GM23338 (cell line): ENCODE measurements at regions not wholly inside any gene's neighbourhood (a gene's known extent, or its start where the extent isn't known, plus 50 kb on each side); places are given as distances from the start of the nearest gene placed in this dataset.

Source experiments
- ATAC-seq: fragments of 200-7000 bp; cut with Tn5 transposase; 3 replicates; pipeline ENCODE4 v1.9.1; 2020
- DNase-seq: peaks from one replicate; pipeline ENCODE4 v3.0.0-alpha.2; 2015; ENCODE audit warnings: low spot score
- H2AFZ ChIP-seq: fragments of 200-600 bp; sonication (generic); 2 replicates; pipeline ENCODE4 v1.8.0; 2016; ENCODE audit warnings: antibody characterized with exemption, mild to moderate bottlenecking, moderate library complexity
- H3F3A ChIP-seq: fragments of 200-600 bp; sonication (generic); replicated peaks from 2 replicates; pipeline ENCODE4 v1.8.0; 2017; ENCODE audit warnings: antibody characterized with exemption, mixed run types, low read depth
- H3K27ac ChIP-seq: fragments of 200-600 bp; sonication (generic); 2 replicates; pipeline ENCODE4 v1.6.1; 2016; ENCODE audit warnings: low read depth
- H3K27me3 ChIP-seq: fragments of 200-600 bp; sonication (generic); 2 replicates; pipeline ENCODE4 v1.8.0; 2016; ENCODE audit warnings: mild to moderate bottlenecking, mixed run types, moderate library complexity; ENCODE audit not compliant: insufficient read depth
- H3K36me3 ChIP-seq: fragments of 200-600 bp; sonication (generic); 2 replicates; pipeline ENCODE4 v1.8.0; 2016; ENCODE audit warnings: mild to moderate bottlenecking; ENCODE audit not compliant: insufficient read depth
- H3K4me1 ChIP-seq: fragments of 200-600 bp; sonication (generic); 2 replicates; pipeline ENCODE4 v1.8.0; 2016; ENCODE audit warnings: mild to moderate bottlenecking, moderate library complexity; ENCODE audit not compliant: insufficient read depth
- H3K4me2 ChIP-seq: fragments of 200-600 bp; sonication (generic); 2 replicates; pipeline ENCODE4 v1.7.1; 2017; ENCODE audit warnings: mixed run types
- H3K4me3 ChIP-seq: fragments of 200-600 bp; sonication (generic); 2 replicates; pipeline ENCODE4 v1.6.1; 2016; ENCODE audit warnings: mixed run types
- H3K79me2 ChIP-seq: fragments of 200-600 bp; sonication (generic); replicated peaks from 2 replicates; pipeline ENCODE4 v1.8.0; 2017; ENCODE audit warnings: mild to moderate bottlenecking; ENCODE audit not compliant: insufficient read depth
- H3K9me2 ChIP-seq: fragments of 200-600 bp; sonication (generic); 2 replicates; pipeline ENCODE4 v1.8.0; 2017; ENCODE audit not compliant: insufficient read depth
- H4K20me1 ChIP-seq: fragments of 200-600 bp; sonication (generic); replicated peaks from 2 replicates; pipeline ENCODE4 v1.8.0; 2017; ENCODE audit warnings: mild to moderate bottlenecking; ENCODE audit not compliant: insufficient read depth
- H3K27ac Mint-ChIP-seq: 2 replicates; pipeline ENCODE4 v1.8.0; 2020; ENCODE audit warnings: inconsistent platforms, mild to moderate bottlenecking, moderate library complexity, mixed read lengths
- H3K27me3 Mint-ChIP-seq: 3 replicates; pipeline ENCODE4 v1.8.0; 2022; ENCODE audit warnings: low read depth, mild to moderate bottlenecking, moderate library complexity, mixed read lengths, inconsistent platforms; ENCODE audit not compliant: insufficient read depth, poor library complexity
- H3K36me3 Mint-ChIP-seq: 3 replicates; pipeline ENCODE4 v1.8.0; 2021; ENCODE audit warnings: low read depth, mild to moderate bottlenecking, inconsistent platforms, moderate library complexity, mixed read lengths
- H3K4me1 Mint-ChIP-seq: 3 replicates; pipeline ENCODE4 v1.8.0; 2020; ENCODE audit warnings: mild to moderate bottlenecking, inconsistent platforms, mixed read lengths
- H3K4me3 Mint-ChIP-seq: 3 replicates; pipeline ENCODE4 v1.8.0; 2021; ENCODE audit warnings: moderate library complexity, mild to moderate bottlenecking, inconsistent platforms, mixed read lengths
- H3K9me3 Mint-ChIP-seq: 3 replicates; pipeline ENCODE4 v1.8.0; 2020; ENCODE audit warnings: moderate library complexity, mild to moderate bottlenecking, inconsistent platforms, mixed read lengths
- CREB1 ChIP-seq: fragments of 250-450 bp; sonication (Bioruptor Pico); IDR thresholded peaks from 2 replicates; pipeline ENCODE4 v1.5.0; 2020; ENCODE audit warnings: low read depth, mild to moderate bottlenecking, moderate library complexity
- CTCF ChIP-seq, 2 experiments: fragments of 200-600 bp in 1 of 2; sonication (generic) in 1 of 2; conservative IDR thresholded peaks; 2 replicates each; pipeline versions ENCODE4 v1.5.1 to v1.6.1; 2016 to 2017; ENCODE audit warnings: antibody characterized with exemption in 2 of 2, low read depth in 2 of 2, mild to moderate bottlenecking in 2 of 2, moderate library complexity in 1 of 2
- ETS1 ChIP-seq: IDR thresholded peaks from 2 replicates; pipeline ENCODE4 v1.6.1; 2016; ENCODE audit warnings: antibody characterized with exemption
- EZH2 ChIP-seq: fragments of 200-600 bp; sonication (generic); IDR thresholded peaks from one replicate; pipeline ENCODE4 v1.8.0; 2017; ENCODE audit warnings: antibody characterized with exemption, mild to moderate bottlenecking, low read depth; ENCODE audit not compliant: unreplicated experiment
- EZH2phosphoT487 ChIP-seq: fragments of 200-600 bp; sonication (generic); IDR thresholded peaks from one replicate; pipeline ENCODE4 v1.8.1; 2018; ENCODE audit warnings: antibody characterized with exemption; ENCODE audit not compliant: unreplicated experiment
- JUNB ChIP-seq: IDR thresholded peaks from one replicate; pipeline ENCODE4 v1.6.1; 2016; ENCODE audit warnings: antibody characterized with exemption; ENCODE audit not compliant: unreplicated experiment
- NANOG ChIP-seq: IDR thresholded peaks from 2 replicates; pipeline ENCODE4 v1.6.1; 2016; ENCODE audit warnings: antibody characterized with exemption, borderline replicate concordance
- POLR2AphosphoS5 ChIP-seq: IDR thresholded peaks from 2 replicates; pipeline ENCODE4 v1.6.1; 2016; ENCODE audit warnings: antibody characterized with exemption, low read depth
- REST ChIP-seq: IDR thresholded peaks from one replicate; pipeline ENCODE4 v1.6.1; 2018; ENCODE audit warnings: antibody characterized with exemption; ENCODE audit not compliant: unreplicated experiment
- STAT1 ChIP-seq: IDR thresholded peaks from one replicate; pipeline ENCODE4 v1.6.1; 2016; ENCODE audit warnings: antibody characterized with exemption; ENCODE audit not compliant: unreplicated experiment
- ZNF114 ChIP-seq: fragments of 250-450 bp; sonication (Bioruptor Pico); IDR thresholded peaks from 2 replicates; pipeline ENCODE4 v1.5.0; 2020; ENCODE audit warnings: mild to moderate bottlenecking, moderate library complexity
- ZNF331 ChIP-seq: fragments of 250-450 bp; sonication (Bioruptor Pico); IDR thresholded peaks from 2 replicates; pipeline ENCODE4 v1.5.0; 2020; ENCODE audit warnings: low read depth, mild to moderate bottlenecking, moderate library complexity
- ZNF462 ChIP-seq: fragments of 250-450 bp; sonication (Bioruptor Pico); IDR thresholded peaks from 2 replicates; pipeline ENCODE4 v1.5.0; 2020; ENCODE audit warnings: mild to moderate bottlenecking, moderate library complexity

GRCh38 chr7:9822458-9823290, 1151.0 kb upstream of the PHF14 start:
- H3K36me3 Mint-ChIP-seq: peaks cover 3% of the 10 kb centered on the region; the same call in 2 of the 3 replicates
- no peak overlapping the region for H3K4me2 ChIP-seq
- TF ChIP-seq ETS1 (no peak), ZNF331 (no peak), CTCF (conservative IDR thresholded peaks at IDR 0.05; ENCODE audit: low read depth in 2 of 2) (no peak), EZH2phosphoT487 (no peak), POLR2AphosphoS5 (no peak), REST (no peak), EZH2 (no peak), JUNB (no peak), NANOG (no peak), CREB1 (CRISPR knock-in tag) (no peak), STAT1 (no peak), ZNF462 (CRISPR knock-in tag) (no peak), ZNF114 (CRISPR knock-in tag) (no peak)
- no peak overlapping the region for H3K27ac ChIP-seq
- no peak for ATAC-seq
- no peak overlapping the region for H3K4me3 Mint-ChIP-seq
- H3F3A ChIP-seq: no peaks in the 10 kb centered on the region
- no peaks in the 10 kb centered on the region; the same call in 1 of the 2 replicates for H3K36me3 ChIP-seq
- no peaks in the 10 kb centered on the region for H3K27me3 ChIP-seq
- no peaks in the 10 kb centered on the region for H3K27me3 Mint-ChIP-seq
- no peak overlapping the region for H3K4me3 ChIP-seq
- DNase-seq: no peak
- no peak overlapping the region for H3K27ac Mint-ChIP-seq
- H3K4me1 ChIP-seq: no peaks in the 10 kb centered on the region
- H3K79me2 ChIP-seq: no peaks in the 10 kb centered on the region
- no peak overlapping the region for H2AFZ ChIP-seq
- no peaks in the 10 kb centered on the region; the same call in 1 of the 2 replicates for H3K9me2 ChIP-seq
- H3K4me1 Mint-ChIP-seq: no peaks in the 10 kb centered on the region
- H4K20me1 ChIP-seq: no peaks in the 10 kb centered on the region
- H3K9me3 Mint-ChIP-seq: peaks cover 10% of the 10 kb centered on the region; the same call in 2 of the 3 replicates
